Sigmoid colon (tissue), 4 donors: ENCODE measurements at regions not wholly inside any gene's neighbourhood (a gene's known extent, or its start where the extent isn't known, plus 50 kb on each side); places are given as distances from the start of the nearest gene placed in this dataset.

Experiments
- CTCF ChIP-seq, 4 experiments: fragments of 450-650 bp in 3 of 4; fragments of 200-600 bp in 1 of 4; IDR thresholded peaks; one replicate each; pipeline ENCODE4 v1.5.1; 2016 to 2019; ENCODE audit warnings: antibody characterized with exemption in 4 of 4, mild to moderate bottlenecking in 3 of 4, moderate library complexity in 2 of 4
- EP300 ChIP-seq, 4 donors: sonication (generic); formaldehyde crosslinking; IDR thresholded peaks; one replicate each; pipeline ENCODE4 v1.6.1; 2017; ENCODE audit warnings: antibody characterized with exemption in 4 of 4
- POLR2AphosphoS5 ChIP-seq, 4 donors: sonication (generic); formaldehyde crosslinking; IDR thresholded peaks; one replicate each; pipeline ENCODE4 v1.6.1; 2017; ENCODE audit warnings: antibody characterized with exemption in 4 of 4

GRCh38 chr13:107364658-107365057, 796.7 kb upstream of the ARGLU1 start:
- TF ChIP-seq EP300 (IDR thresholded peaks at IDR 0.05) = no peak
- no peak for TF ChIP-seq CTCF (IDR thresholded peaks at IDR 0.05)
- no peak for TF ChIP-seq POLR2AphosphoS5 (IDR thresholded peaks at IDR 0.05)
